NT2/D1 (cell line): ENCODE measurements at regions not wholly inside any gene's neighbourhood (a gene's known extent, or its start where the extent isn't known, plus 50 kb on each side); places are given as distances from the start of the nearest gene placed in this dataset.

Source experiments
- SUZ12 ChIP-seq: IDR thresholded peaks from 2 replicates; pipeline ENCODE4 v1.6.1; 2011; ENCODE audit not compliant: insufficient read length, insufficient read depth; ENCODE audit errors: extremely low read depth
- YY1 ChIP-seq: IDR thresholded peaks from 2 replicates; pipeline ENCODE4 v1.6.1; 2011; ENCODE audit not compliant: insufficient read length, insufficient read depth
- ZNF274 ChIP-seq: IDR thresholded peaks from 2 replicates; pipeline ENCODE4 v1.6.1; 2011; ENCODE audit warnings: mild to moderate bottlenecking, low read depth, low read length

GRCh38 chr6:119736296-119737021 is 386.9 kb upstream of the MAN1A1 start:
- TF ChIP-seq SUZ12: no peak
- no peak for TF ChIP-seq ZNF274
- no peak for TF ChIP-seq YY1
